ENCODE measurements at regions not wholly inside any gene's neighbourhood (a gene's known extent, or its start where the extent isn't known, plus 50 kb on each side); places are given as distances from the start of the nearest gene placed in this dataset.

GRCh38 chr10:65544756-65545155 lies 1381.1 kb upstream of the LRRTM3 start:
- DNase-seq (ENCODE audit: low spot score): no peak
- H3K36me3 ChIP-seq: no peaks in the 10 kb centered on the region
- TF ChIP-seq CTCF (IDR thresholded peaks at IDR 0.05): no peak
- H3K27ac ChIP-seq: no peak overlapping the region
- no peaks in the 10 kb centered on the region for H3K4me1 ChIP-seq
- H3K9me3 ChIP-seq: no peaks in the 10 kb centered on the region
- H3K27me3 ChIP-seq: no peaks in the 10 kb centered on the region
- H3K4me3 ChIP-seq: no peak overlapping the region

GRCh38 chr10:65548001-65548400 lies 1377.8 kb upstream of the LRRTM3 start:
- no peaks in the 10 kb centered on the region for H3K4me1 ChIP-seq
- H3K9me3 ChIP-seq: no peaks in the 10 kb centered on the region

DNA sequence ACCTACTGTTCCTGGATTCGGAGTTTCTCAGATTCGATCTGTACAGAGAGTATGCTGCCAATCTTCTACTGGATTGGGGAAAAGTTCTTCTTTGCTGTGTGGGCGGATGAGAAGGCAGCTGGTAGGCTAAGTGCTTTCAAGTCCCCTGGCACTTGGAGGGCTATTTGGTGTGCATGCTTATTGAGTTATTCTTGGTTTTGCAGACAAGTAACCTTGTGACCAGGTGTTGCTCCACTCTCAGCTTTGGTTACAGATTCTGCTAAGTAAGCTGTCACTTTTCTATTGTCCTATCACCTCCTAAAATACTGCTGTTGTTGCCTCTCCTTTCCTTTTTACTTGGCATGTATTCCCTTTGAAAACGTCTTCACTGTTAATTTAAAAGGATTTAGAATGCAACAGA lies 1375.1 kb upstream of the LRRTM3 start:
- H3K36me3 ChIP-seq: no peaks in the 10 kb centered on the region
- no peaks in the 10 kb centered on the region for H3K4me1 ChIP-seq
- no peak for TF ChIP-seq CTCF (IDR thresholded peaks at IDR 0.05)
- no peak overlapping the region for H3K4me3 ChIP-seq
- H3K9me3 ChIP-seq: no peaks in the 10 kb centered on the region
- no peak for DNase-seq (ENCODE audit: low spot score)
- no peak overlapping the region for H3K27ac ChIP-seq
- H3K27me3 ChIP-seq: no peaks in the 10 kb centered on the region

More at GRCh38 chr10:65548001-65548400, 1377.8 kb upstream of the LRRTM3 start:
- Histone ChIP-seq H3K4me3 (no peak overlapping the region), H3K27ac (no peak overlapping the region), H3K36me3 (no peaks in the 10 kb centered on the region), H3K27me3 (no peaks in the 10 kb centered on the region)
- DNase-seq (ENCODE audit: low spot score): no peak
- no peak for TF ChIP-seq CTCF (IDR thresholded peaks at IDR 0.05)

GRCh38 chr10:65555192-65555591 lies 1370.6 kb upstream of the LRRTM3 start:
- H3K36me3 ChIP-seq: no peaks in the 10 kb centered on the region
- no peaks in the 10 kb centered on the region for H3K9me3 ChIP-seq
- H3K27me3 ChIP-seq: no peaks in the 10 kb centered on the region
- H3K4me3 ChIP-seq: no peak overlapping the region
- H3K27ac ChIP-seq: no peak overlapping the region
- no peaks in the 10 kb centered on the region for H3K4me1 ChIP-seq
- TF ChIP-seq CTCF (IDR thresholded peaks at IDR 0.05): no peak
- no peak for DNase-seq (ENCODE audit: low spot score)

- no peaks in the 10 kb centered on the region for H3K9me3 ChIP-seq
- TF ChIP-seq CTCF (IDR thresholded peaks at IDR 0.05): no peak
- no peak overlapping the region for H3K4me3 ChIP-seq
Measured at GRCh38 chr10:65556006-65556405, 1369.8 kb upstream of the LRRTM3 start.

DNA sequence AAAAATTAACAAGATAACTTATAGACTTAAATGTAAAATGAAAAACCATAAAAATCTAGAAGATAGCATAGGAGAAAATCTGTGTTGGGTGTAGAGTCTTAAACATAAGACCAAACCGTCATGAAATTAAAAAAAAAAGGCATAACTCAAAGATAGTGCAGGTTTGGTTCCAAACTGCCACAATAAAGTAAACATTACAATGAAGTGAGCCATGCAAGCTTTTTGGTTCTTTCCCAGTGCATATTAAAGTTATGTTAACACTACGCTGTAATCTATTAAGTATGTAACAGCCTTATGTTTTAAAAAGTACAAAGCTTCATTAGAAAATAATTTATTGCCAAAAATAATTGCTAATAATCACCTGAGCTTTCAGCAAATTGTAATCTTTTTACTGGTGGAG lies 1366.5 kb upstream of the LRRTM3 start:
- Histone ChIP-seq H3K9me3 (no peaks in the 10 kb centered on the region), H3K4me3 (no peak overlapping the region), H3K27me3 (no peaks in the 10 kb centered on the region), H3K4me1 (no peaks in the 10 kb centered on the region), H3K36me3 (no peaks in the 10 kb centered on the region), H3K27ac (no peak overlapping the region)
- DNase-seq (ENCODE audit: low spot score): no peak
- TF ChIP-seq CTCF (IDR thresholded peaks at IDR 0.05): no peak

More at GRCh38 chr10:65556006-65556405, 1369.8 kb upstream of the LRRTM3 start:
- Histone ChIP-seq H3K36me3 (no peaks in the 10 kb centered on the region), H3K27ac (no peak overlapping the region), H3K27me3 (no peaks in the 10 kb centered on the region), H3K4me1 (no peaks in the 10 kb centered on the region)
- no peak for DNase-seq (ENCODE audit: low spot score)
